Astrocyte of the cerebellum (primary cell): ENCODE measurements at regions not wholly inside any gene's neighbourhood (a gene's known extent, or its start where the extent isn't known, plus 50 kb on each side); places are given as distances from the start of the nearest gene placed in this dataset.

Experiments used
- DNase-seq: peaks from one replicate; pipeline ENCODE4 v3.0.0-alpha.2; 2011; ENCODE audit warnings: low read depth
- H3K4me3 ChIP-seq: 2 replicates; pipeline ENCODE4 v1.5.1; 2011; ENCODE audit warnings: mild to moderate bottlenecking, low read depth, low read length, moderate library complexity
- in situ Hi-C: cut with HindIII; loops from 2 replicates; pipeline ENCODE4 v1.10.0; 2017; ENCODE audit warnings: low sequenced_read_pairs
- TF ChIP-seq, protein P1 (sequence below): IDR thresholded peaks from 2 replicates; pipeline ENCODE4 v1.5.1; 2012; ENCODE audit warnings: low read length, low read depth, moderate library complexity, mild to moderate bottlenecking; ENCODE audit errors: missing control alignments

DNA sequence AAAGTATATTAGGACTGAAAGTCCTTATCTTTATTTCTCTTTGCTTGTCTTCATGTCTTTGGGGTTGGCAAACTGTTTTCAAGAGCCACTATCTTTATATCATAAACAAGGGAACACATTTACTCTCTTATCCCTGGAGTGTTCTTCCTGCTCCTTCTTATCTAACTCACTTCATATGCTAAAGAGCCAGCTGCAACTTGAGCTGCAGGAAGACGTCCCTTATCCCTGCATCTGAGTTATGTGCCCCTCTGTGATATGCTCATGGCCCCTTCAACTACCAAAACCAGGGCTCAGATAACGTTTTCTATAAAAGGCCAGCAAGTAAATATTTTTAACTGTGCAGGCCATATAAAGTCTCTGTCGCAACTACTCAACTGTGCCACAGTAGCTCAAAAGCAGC is 137.0 kb upstream of the CRBN start:
- TF ChIP-seq, protein P1, sequence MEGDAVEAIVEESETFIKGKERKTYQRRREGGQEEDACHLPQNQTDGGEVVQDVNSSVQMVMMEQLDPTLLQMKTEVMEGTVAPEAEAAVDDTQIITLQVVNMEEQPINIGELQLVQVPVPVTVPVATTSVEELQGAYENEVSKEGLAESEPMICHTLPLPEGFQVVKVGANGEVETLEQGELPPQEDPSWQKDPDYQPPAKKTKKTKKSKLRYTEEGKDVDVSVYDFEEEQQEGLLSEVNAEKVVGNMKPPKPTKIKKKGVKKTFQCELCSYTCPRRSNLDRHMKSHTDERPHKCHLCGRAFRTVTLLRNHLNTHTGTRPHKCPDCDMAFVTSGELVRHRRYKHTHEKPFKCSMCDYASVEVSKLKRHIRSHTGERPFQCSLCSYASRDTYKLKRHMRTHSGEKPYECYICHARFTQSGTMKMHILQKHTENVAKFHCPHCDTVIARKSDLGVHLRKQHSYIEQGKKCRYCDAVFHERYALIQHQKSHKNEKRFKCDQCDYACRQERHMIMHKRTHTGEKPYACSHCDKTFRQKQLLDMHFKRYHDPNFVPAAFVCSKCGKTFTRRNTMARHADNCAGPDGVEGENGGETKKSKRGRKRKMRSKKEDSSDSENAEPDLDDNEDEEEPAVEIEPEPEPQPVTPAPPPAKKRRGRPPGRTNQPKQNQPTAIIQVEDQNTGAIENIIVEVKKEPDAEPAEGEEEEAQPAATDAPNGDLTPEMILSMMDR = no peak
- no peak for DNase-seq
- in situ Hi-C loops = no loop called here
- no peak overlapping the region for H3K4me3 ChIP-seq

GRCh38 chr3:3315846-3316245 is 136.4 kb upstream of the CRBN start:
- H3K4me3 ChIP-seq = no peak overlapping the region
- DNase-seq = no peak
- in situ Hi-C loops = no loop called here
- TF ChIP-seq, protein P1 = no peak

DNA sequence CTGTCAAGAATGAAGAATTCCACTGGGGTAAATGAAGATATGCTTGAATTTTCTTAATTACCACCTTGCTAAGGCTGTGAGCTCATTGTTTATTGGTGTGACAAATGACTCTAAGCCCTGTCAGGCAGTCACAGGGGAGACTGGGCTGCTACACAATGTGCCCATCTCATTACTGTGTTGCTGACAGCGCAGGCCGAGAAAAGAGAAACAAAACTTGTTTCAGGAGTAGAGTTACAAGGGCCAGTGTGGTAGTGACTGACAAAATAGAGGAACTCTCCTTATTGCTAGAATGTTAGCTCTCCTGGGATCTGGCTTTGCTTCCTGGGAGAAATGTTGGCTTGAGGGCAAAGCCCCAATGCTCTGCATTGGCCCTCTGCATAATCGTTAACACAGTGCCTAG is 130.4 kb upstream of the CRBN start:
- in situ Hi-C loops = no loop called here
- TF ChIP-seq, protein P1 = no peak
- no peak for DNase-seq
- H3K4me3 ChIP-seq = no peak overlapping the region

- in situ Hi-C loops = no loop called here
- TF ChIP-seq, protein P1 = no peak
- no peak for DNase-seq
- H3K4me3 ChIP-seq = no peak overlapping the region
Observed at GRCh38 chr3:3308809-3309208, 129.3 kb upstream of the CRBN start.

- no peak for DNase-seq
Observed at GRCh38 chr3:3307491-3307890, 128.0 kb upstream of the CRBN start.

DNA sequence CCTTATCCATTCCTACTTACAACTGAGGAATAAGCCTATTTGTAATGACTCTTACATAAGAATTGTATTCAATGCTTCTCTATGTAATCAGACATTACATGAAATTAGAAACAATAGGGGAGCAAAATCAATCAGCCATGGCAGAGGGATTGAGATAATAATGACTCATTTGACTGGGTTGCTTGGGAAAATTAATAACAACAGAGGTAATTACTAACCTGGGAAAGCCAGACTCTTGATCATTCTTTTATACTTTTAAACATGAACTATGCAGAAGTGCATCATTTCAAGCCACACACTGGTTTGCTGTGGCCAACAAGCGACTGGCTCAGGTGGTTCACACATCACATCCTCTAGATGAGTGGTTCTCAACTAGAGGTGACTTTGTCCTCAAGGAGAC is 126.3 kb upstream of the CRBN start:
- DNase-seq = no peak
- TF ChIP-seq, protein P1 = no peak
- no peak overlapping the region for H3K4me3 ChIP-seq
- in situ Hi-C loops = no loop called here

More at GRCh38 chr3:3307491-3307890, 128.0 kb upstream of the CRBN start:
- no peak overlapping the region for H3K4me3 ChIP-seq
- in situ Hi-C loops = no loop called here
- TF ChIP-seq, protein P1 = no peak

DNA sequence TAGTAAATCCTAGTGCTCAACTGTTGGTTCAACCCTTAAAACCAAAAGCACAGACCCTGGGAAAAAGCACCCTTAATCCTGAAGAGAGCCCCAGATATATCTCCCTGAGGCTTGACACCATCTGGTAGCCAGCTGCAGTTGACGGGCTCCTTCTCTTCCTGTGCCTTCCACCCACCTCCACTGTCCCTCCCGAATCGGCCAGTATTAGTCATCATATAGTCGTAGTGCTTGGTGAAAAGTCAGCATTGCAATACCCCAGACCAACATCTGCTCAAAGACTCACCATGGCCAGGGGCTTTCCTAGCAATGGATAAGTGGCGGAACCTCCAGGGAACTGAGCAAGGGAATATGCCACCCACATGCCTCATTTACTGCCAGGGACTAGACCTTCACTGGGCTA is 125.6 kb upstream of the CRBN start:
- TF ChIP-seq, protein P1 = no peak
- no peak overlapping the region for H3K4me3 ChIP-seq
- in situ Hi-C loops = no loop called here
- DNase-seq = no peak
